GM19324 (cell line): ENCODE measurements at regions not wholly inside any gene's neighbourhood (a gene's known extent, or its start where the extent isn't known, plus 50 kb on each side); places are given as distances from the start of the nearest gene placed in this dataset.

Experiments
- ATAC-seq: cut with Tn5 transposase; IDR thresholded peaks from one replicate; pipeline ENCODE4 v1.9.1; 2021; ENCODE audit warnings: mild to moderate bottlenecking, moderate library complexity; ENCODE audit not compliant: unreplicated experiment, low FRiP score

DNA sequence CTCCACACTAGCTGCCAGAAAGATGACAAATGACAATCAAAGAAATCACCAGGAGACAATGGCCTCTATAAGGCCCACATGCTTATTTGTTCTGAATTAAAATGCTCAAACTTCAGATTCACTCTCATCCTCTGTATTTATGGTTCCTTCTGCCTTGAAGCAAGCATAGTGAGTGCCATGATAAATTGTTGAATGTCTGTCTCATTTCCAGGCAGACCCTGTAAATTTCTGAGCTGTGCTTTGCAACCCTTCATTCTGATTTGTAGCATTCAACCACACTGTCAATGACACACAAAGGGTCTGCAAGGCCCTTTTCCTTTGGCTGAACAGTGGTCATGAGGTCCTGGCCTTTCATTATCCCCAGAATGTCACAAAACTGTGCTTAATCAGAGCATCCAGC, 506.6 kb upstream of the GHITM start:
- ATAC-seq: no peak

- no peak for ATAC-seq
Measured at GRCh38 chr10:83633547-83633946, 505.8 kb upstream of the GHITM start.

- ATAC-seq: no peak
Measured at GRCh38 chr10:83636826-83637225, 502.5 kb upstream of the GHITM start.

DNA sequence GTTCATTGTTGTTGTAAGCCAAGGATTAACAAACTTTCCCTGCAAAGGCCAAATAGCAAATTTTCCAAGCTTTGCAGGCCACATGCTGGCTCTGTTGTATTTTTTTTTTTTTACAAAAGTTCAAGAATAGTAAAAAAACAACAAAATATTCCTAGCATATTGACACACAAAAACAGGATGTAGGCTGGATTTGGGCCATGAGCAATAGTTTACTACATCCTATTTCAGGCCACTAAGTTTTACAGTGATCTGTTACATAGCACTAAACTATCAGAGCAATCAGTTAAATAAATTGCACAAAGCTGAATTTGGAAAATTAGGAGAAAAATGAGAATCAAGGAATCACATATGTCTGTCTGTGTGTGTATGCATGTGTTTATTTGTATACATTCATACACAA, 491.8 kb upstream of the GHITM start:
- no peak for ATAC-seq

DNA sequence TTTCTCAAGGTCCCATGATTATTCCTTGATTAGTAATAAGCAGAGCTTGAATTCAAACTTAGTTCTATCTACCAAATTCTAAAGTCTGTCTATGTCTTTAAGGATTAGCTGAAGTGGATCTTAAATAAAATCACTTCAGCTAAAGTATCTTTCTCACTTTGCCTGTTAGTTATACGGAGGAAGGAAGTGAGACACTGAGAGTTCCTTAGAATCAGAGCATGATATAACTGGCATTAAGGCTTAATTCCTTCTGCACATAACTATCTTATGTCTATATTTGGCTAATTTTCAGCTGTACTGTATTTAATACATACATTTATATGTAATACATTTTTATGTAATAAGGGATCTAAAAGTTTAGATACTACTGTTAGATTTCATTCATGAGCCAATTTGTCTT, 491.1 kb upstream of the GHITM start:
- ATAC-seq: no peak

DNA sequence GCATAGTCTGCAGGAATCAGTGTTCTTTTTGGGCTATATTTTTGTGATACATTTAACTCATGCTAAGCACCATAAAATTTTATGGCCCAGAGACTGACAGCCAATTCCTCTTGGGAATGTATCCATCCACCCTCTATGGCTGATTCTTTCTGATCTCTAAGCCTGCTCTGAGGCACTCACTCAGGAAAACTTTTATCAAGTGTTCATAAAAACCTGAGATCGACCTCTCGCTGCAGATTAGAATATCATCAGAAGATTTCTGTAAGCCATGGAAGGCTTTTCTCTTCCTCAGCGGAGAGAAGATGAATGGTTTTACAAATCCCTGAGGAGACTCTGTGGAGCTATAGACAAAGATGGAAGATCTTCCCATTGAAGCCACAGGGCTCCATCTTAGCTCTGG, 489.8 kb upstream of the GHITM start:
- ATAC-seq: no peak

- ATAC-seq: no peak
Measured at GRCh38 chr10:83654689-83655088, 484.6 kb upstream of the GHITM start.

- no peak for ATAC-seq
Measured at GRCh38 chr10:83656924-83657323, 482.4 kb upstream of the GHITM start.

- ATAC-seq: no peak
Measured at GRCh38 chr10:83657487-83657886, 481.8 kb upstream of the GHITM start.

DNA sequence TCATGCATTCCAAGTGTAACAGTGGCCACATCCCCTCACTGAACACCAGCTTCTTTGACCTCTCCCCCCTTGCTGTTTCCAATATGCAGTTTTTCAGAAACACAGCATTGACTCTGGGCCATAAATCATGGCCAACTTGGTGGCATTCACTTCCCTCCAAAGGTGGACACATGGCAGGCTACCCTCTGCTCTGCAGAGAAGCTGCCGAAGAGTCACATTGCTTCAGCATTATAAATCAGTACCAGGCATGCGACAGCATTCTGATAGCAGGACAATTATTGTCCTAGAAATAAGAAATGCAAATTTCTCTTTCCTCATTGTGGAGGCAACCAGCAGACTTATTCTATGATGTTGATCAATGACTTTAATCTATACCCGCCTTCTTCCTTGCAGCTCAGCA, 475.4 kb upstream of the GHITM start:
- ATAC-seq: no peak

DNA sequence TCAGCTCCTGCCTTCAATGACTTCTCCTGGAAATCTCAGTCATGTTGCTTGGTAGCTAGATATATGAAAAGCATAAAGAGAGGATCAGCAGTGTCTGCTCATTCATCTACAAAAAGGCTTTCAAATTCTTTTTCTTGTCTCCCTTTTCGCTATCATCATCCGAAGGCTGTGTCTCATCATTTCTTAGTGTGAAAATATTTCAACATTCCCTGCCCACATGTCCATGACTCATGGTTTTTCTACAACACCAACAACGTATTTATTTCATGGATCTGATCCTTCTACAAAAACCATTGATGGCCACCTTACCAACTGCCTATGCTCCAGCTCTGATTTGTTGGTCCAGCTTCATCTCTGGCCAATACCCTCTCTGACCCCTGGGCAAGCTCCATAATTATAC, 472.5 kb upstream of the GHITM start:
- no peak for ATAC-seq

- no peak for ATAC-seq
Measured at GRCh38 chr10:83667594-83667993, 471.7 kb upstream of the GHITM start.

DNA sequence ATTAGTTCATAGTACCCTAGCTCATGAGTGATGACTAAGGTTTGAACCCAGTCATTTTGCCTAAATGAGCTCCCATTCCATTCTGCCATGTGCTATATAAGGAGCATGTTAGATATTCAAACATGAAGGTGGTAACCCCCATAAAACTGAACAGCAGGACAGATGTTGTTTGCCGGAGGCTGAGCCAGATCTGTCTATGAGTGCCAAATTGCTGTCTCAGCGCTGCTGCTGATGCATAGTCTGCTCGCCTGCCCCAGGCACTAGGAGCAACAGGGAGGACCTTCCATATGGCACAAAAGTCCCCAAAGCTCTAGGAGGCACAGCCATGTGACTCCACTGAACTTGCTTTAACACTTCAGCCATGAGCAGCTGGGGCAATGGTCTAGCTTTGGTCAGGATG, 466.0 kb upstream of the GHITM start:
- ATAC-seq: no peak

GRCh38 chr10:83677795-83678194, 461.5 kb upstream of the GHITM start:
- peak; percentile 19 for ATAC-seq

DNA sequence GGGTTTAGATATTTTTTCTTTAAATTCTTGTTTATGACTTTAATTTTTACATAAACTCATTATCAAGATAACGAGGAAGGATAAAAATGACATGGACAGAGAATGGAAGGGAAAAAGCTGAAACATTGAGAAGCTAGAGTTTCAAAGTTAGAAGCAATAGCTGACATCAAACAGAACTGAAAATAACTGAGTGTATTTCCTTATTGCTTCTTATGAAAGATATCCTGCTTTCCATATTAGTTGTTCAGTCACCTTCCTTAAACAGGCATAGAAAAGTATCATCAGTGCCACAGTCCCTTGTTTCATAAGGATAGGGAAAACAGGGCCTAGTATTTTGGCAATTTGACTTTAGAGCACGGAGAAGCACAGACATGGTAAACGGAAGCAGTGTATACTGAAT, 460.5 kb upstream of the GHITM start:
- ATAC-seq: no peak

DNA sequence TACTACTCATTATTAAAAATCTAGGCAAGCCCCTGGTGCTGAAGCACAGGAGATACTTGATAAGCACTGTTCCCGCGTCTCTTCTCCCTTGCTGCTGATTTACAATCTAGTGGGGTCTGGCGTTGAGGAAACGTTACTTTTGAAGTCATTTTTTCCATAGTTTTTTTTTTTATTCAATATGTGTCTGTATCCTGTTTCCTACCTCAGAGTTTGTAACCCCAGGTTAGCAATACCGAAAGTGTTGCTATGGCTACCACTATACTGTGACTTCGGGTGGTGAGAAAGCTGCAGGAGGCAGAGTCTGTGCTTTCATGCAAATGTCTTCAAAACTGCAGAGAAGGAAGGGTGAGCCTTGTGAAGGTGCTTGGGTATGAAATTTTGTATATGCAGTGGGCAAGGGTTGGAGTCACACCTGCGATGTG, 458.8 kb upstream of the GHITM start:
- ATAC-seq: peak; percentile 99

- no peak for ATAC-seq
Measured at GRCh38 chr10:83682414-83682813, 456.9 kb upstream of the GHITM start.

DNA sequence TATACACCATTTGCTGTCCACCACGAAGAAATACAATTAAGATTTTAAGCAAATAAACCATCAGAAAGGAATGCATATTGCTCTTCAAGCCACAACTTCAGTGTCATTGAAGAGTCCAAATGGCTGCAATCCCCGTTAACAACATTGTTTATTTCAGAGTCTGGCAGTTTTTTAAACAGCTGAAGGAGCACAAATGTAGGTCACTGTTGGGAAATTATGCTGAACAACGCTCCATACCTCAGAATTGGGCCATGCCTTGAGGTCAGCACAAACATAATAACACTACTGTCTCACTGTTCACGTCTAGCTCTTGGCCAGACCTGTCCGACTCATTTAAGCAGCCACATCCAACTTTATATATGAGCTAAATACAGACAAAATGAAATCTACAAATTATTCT, 453.9 kb upstream of the GHITM start:
- ATAC-seq: no peak

DNA sequence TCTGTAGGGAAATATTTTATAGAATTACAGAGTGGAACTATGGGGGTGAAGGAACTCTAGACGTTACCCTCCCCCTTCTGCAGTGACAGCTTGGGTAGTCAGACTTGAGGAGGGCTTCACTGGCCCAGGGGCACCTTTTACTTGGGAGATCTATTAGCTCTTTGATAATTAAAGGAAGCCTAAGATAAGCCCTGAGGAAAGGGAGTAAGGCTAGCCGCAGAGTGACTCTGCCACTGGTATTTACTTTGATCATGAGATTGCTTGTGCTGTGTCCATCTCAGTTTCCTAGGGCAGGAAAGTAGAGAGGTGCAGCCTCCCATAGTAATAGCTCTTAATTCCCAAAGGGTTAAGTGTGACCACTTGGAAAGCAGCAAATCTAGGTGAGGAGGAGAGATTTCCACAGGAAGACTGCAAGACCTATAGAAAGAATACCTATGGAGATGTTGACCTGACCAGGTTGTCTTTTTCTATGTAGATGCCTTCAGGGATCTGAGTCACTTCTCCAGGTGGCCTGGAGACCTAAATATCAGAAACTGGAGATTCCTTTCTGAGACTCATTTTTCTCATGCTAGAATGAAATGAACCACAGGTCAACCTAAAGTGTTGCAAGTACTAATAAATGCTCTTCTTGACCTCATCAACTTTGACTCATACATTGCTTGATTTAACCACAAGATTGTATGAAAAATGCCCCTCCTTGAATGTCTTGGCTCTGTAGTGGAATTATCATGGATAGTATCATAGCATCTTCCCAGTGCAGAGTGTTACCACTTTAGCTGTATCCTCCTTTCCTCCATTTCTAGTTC, 447.3 kb upstream of the GHITM start:
- ATAC-seq: no peak

GRCh38 chr10:83698899-83699298, 440.4 kb upstream of the GHITM start:
- ATAC-seq: no peak

GRCh38 chr10:83701799-83702198, 437.5 kb upstream of the GHITM start:
- ATAC-seq: no peak

- no peak for ATAC-seq
Measured at GRCh38 chr10:83702731-83703130, 436.6 kb upstream of the GHITM start.

GRCh38 chr10:83706120-83706519, 433.2 kb upstream of the GHITM start:
- ATAC-seq: no peak
